SK-N-SH treated with all-trans-retinoic acid at 6 μM for 48 hours (cell line): ENCODE measurements at regions not wholly inside any gene's neighbourhood (a gene's known extent, or its start where the extent isn't known, plus 50 kb on each side); places are given as distances from the start of the nearest gene placed in this dataset.

Source experiments
- ARNTL ChIP-seq: fragments of 450-650 bp; formaldehyde crosslinking; IDR thresholded peaks from 2 replicates; pipeline ENCODE4 v1.5.0; 2020; ENCODE audit warnings: low read depth, mild to moderate bottlenecking, moderate library complexity, borderline replicate concordance
- BACH2 ChIP-seq: fragments of 250-450 bp; sonication (Bioruptor Pico); IDR thresholded peaks from 2 replicates; pipeline ENCODE4 v1.9.0; 2021; ENCODE audit warnings: mild to moderate bottlenecking, borderline replicate concordance
- TOX ChIP-seq: fragments of 250-450 bp; sonication (Bioruptor Pico); IDR thresholded peaks from 2 replicates; pipeline ENCODE4 v1.8.0; 2021; ENCODE audit warnings: mild to moderate bottlenecking, moderate library complexity, borderline replicate concordance
- TSHZ2 ChIP-seq: fragments of 250-450 bp; sonication (Bioruptor Pico); IDR thresholded peaks from 2 replicates; pipeline ENCODE4 v1.5.0; 2020; ENCODE audit warnings: mild to moderate bottlenecking, moderate library complexity
- ZFP3 ChIP-seq: fragments of 250-450 bp; sonication (Bioruptor Pico); IDR thresholded peaks from 2 replicates; pipeline ENCODE4 v1.5.0; 2020; ENCODE audit warnings: mild to moderate bottlenecking, moderate library complexity

GRCh38 chr17:77493238-77493820 lies 352.6 kb downstream of the SEC14L1 start:
- TF ChIP-seq ARNTL (CRISPR knock-in tag) (no peak), BACH2 (CRISPR knock-in tag) (no peak), ZFP3 (CRISPR knock-in tag) (no peak), TOX (CRISPR knock-in tag) (no peak), TSHZ2 (CRISPR knock-in tag) (no peak)
